ENCODE measurements at regions not wholly inside any gene's neighbourhood (a gene's known extent, or its start where the extent isn't known, plus 50 kb on each side); places are given as distances from the start of the nearest gene placed in this dataset.

DNA sequence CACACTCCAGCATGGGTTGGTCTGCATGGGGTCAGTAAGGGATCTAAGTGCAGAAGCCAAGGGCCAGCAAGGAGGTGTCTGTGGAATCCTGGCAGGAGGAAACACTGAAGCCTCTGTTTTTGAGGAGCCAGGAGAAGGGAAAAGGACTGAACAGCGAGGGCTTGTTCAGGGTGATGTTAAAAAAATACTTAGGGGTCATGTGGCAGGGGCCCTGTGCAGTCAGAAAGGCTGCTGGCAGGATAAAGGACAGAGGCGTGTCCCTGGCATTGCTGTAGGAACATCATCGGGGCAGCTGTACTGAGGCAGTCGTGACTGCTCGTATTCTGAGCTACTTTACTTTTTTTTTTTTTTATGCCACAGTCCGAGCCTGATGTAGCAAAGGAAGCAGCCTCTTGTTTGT, 127.1 kb upstream of the ZFP64 start:
- no peak for TF ChIP-seq POLR2A (IDR thresholded peaks at IDR 0.05)
- TF ChIP-seq, protein P1, sequence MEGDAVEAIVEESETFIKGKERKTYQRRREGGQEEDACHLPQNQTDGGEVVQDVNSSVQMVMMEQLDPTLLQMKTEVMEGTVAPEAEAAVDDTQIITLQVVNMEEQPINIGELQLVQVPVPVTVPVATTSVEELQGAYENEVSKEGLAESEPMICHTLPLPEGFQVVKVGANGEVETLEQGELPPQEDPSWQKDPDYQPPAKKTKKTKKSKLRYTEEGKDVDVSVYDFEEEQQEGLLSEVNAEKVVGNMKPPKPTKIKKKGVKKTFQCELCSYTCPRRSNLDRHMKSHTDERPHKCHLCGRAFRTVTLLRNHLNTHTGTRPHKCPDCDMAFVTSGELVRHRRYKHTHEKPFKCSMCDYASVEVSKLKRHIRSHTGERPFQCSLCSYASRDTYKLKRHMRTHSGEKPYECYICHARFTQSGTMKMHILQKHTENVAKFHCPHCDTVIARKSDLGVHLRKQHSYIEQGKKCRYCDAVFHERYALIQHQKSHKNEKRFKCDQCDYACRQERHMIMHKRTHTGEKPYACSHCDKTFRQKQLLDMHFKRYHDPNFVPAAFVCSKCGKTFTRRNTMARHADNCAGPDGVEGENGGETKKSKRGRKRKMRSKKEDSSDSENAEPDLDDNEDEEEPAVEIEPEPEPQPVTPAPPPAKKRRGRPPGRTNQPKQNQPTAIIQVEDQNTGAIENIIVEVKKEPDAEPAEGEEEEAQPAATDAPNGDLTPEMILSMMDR (IDR thresholded peaks at IDR 0.05): no peak

Measured in Peyer's patch (tissue), 4 donors.